ENCODE measurements at regions not wholly inside any gene's neighbourhood (a gene's known extent, or its start where the extent isn't known, plus 50 kb on each side); places are given as distances from the start of the nearest gene placed in this dataset.

DNA sequence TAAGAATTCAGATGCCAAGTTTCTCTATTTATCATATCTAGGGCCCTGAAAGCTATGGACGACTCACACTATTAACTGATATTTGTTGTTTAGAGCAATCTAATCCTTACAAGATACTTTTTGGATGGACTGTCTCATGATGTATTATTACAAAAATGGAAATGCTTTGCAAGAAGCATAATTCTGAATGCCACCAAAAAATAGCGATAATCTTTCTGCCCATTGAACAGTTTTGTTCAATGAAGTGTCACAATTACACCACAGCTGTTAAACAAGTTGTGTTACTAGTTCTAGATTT lies 460.4 kb upstream of the JARID2 start:
- no peak for TF ChIP-seq EZH2 (IDR thresholded peaks at IDR 0.05; ENCODE audit: borderline replicate concordance, insufficient read depth, low read length, poor library complexity, severe bottlenecking)
- TF ChIP-seq TAF1 (IDR thresholded peaks at IDR 0.05; ENCODE audit: low read depth), result no peak
- TF ChIP-seq CTCF (IDR thresholded peaks at IDR 0.05; ENCODE audit: poor library complexity, severe bottlenecking), result no peak
- no peak for TF ChIP-seq POLR2AphosphoS5 (IDR thresholded peaks at IDR 0.05)
- no peak for TF ChIP-seq REST (IDR thresholded peaks at IDR 0.05; ENCODE audit: borderline replicate concordance)
- TF ChIP-seq RAD21 (conservative IDR thresholded peaks at IDR 0.05), result no peak
- TF ChIP-seq EP300 (conservative IDR thresholded peaks at IDR 0.05; ENCODE audit: poor library complexity, severe bottlenecking), result no peak
